ENCODE measurements at regions not wholly inside any gene's neighbourhood (a gene's known extent, or its start where the extent isn't known, plus 50 kb on each side); places are given as distances from the start of the nearest gene placed in this dataset.

DNA sequence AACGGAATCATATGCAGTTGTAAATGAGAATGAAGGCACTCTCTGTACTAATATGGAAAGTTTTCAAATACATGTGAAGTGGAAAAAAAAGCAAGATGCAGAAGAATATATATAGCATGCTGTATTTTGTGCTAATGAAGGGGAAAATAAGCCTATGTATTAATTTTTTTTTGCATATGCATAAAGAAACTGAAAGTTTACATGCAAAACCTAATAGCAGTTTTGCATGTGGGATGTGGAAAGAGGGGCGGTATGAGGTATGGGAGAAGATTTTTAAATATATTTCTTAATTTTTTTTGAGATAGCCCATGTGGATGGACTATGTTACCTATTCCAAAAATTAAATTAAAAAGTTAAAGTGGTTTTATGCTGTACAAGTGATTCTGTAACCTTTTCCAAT lies 83.7 kb upstream of the IL12B start:
- no peak overlapping the region for H3K4me3 ChIP-seq (ENCODE audit: low read depth in 1 of 3, low read length in 3 of 3)
- 93% methylated on average over 2 of the region's 2 CpGs for WGBS
- no peak for DNase-seq (ENCODE audit: low spot score)

DNA sequence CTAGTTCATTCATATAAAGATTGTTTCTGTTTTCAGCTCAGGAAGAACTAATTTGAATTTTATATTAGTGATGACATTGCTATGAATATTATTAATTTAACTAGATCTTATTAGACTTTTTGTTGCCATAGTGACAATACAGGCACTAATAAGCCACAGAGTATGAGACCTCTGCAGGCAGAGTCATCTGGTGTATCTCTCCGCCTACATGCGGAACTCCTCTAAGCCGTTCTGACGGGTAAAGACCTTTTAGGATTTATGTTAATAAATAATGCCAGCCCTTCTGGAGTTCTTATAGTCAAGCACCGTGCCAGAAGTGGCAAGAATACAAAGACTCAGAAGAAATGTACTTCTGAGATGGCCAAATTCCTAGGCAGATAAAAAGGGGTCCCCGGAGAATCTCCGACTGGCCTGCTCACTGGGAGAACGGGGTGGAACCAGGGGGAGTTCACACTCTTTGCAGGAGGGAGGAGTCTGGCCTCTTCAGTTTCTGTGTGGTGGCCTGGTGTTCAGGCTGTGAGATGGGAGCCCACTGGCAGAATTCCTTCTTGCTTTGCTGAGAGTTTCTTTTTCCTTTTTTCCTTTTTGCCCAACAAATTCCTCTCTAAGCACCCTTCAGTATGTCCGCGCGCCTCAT lies 85.1 kb upstream of the IL12B start:
- Histone ChIP-seq H3K9ac (ENCODE audit: low read depth in 1 of 2, low read length in 2 of 2) (no peak overlapping the region), H3K4me1 (ENCODE audit: control insufficient read depth in 4 of 4, insufficient read depth in 4 of 4, low read length in 3 of 4) (no peaks in the 10 kb centered on the region), H3K27ac (ENCODE audit: low read depth in 1 of 2, low read length in 2 of 2) (no peak overlapping the region), H3K9me3 (ENCODE audit: control insufficient read depth in 4 of 4, low read length in 3 of 4) (no peaks in the 10 kb centered on the region), H3K4me3 (ENCODE audit: low read depth in 1 of 3, low read length in 3 of 3) (no peak overlapping the region), H3K36me3 (ENCODE audit: control insufficient read depth in 4 of 4, insufficient read depth in 3 of 4, low read depth in 1 of 4, low read length in 3 of 4) (no peaks in the 10 kb centered on the region), H3K27me3 (ENCODE audit: control insufficient read depth in 4 of 4, insufficient read depth in 4 of 4, low read length in 3 of 4) (no peaks in the 10 kb centered on the region)
- no peak for DNase-seq (ENCODE audit: low spot score)
- TF ChIP-seq SP1 (IDR thresholded peaks at IDR 0.05): no peak
- 78% methylated on average over 11 of the region's 11 CpGs for WGBS

More for the DNA sequence above, 83.7 kb upstream of the IL12B start:
- Histone ChIP-seq H3K27me3 (ENCODE audit: control insufficient read depth in 4 of 4, insufficient read depth in 4 of 4, low read length in 3 of 4) (no peaks in the 10 kb centered on the region), H3K4me1 (ENCODE audit: control insufficient read depth in 4 of 4, insufficient read depth in 4 of 4, low read length in 3 of 4) (no peaks in the 10 kb centered on the region), H3K36me3 (ENCODE audit: control insufficient read depth in 4 of 4, insufficient read depth in 3 of 4, low read depth in 1 of 4, low read length in 3 of 4) (no peaks in the 10 kb centered on the region), H3K27ac (ENCODE audit: low read depth in 1 of 2, low read length in 2 of 2) (no peak overlapping the region), H3K9me3 (ENCODE audit: control insufficient read depth in 4 of 4, low read length in 3 of 4) (no peaks in the 10 kb centered on the region), H3K9ac (ENCODE audit: low read depth in 1 of 2, low read length in 2 of 2) (no peak overlapping the region)
- TF ChIP-seq NR2F2 (IDR thresholded peaks at IDR 0.05): no peak
- TF ChIP-seq HNF4G (IDR thresholded peaks at IDR 0.05): no peak
- TF ChIP-seq YY1 (IDR thresholded peaks at IDR 0.05): no peak
- no peak for TF ChIP-seq RXRA (IDR thresholded peaks at IDR 0.05)
- TF ChIP-seq FOXA1 (IDR thresholded peaks at IDR 0.05): no peak
- TF ChIP-seq, protein P1, sequence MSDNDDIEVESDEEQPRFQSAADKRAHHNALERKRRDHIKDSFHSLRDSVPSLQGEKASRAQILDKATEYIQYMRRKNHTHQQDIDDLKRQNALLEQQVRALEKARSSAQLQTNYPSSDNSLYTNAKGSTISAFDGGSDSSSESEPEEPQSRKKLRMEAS (IDR thresholded peaks at IDR 0.05): no peak
- TF ChIP-seq, protein P2, sequence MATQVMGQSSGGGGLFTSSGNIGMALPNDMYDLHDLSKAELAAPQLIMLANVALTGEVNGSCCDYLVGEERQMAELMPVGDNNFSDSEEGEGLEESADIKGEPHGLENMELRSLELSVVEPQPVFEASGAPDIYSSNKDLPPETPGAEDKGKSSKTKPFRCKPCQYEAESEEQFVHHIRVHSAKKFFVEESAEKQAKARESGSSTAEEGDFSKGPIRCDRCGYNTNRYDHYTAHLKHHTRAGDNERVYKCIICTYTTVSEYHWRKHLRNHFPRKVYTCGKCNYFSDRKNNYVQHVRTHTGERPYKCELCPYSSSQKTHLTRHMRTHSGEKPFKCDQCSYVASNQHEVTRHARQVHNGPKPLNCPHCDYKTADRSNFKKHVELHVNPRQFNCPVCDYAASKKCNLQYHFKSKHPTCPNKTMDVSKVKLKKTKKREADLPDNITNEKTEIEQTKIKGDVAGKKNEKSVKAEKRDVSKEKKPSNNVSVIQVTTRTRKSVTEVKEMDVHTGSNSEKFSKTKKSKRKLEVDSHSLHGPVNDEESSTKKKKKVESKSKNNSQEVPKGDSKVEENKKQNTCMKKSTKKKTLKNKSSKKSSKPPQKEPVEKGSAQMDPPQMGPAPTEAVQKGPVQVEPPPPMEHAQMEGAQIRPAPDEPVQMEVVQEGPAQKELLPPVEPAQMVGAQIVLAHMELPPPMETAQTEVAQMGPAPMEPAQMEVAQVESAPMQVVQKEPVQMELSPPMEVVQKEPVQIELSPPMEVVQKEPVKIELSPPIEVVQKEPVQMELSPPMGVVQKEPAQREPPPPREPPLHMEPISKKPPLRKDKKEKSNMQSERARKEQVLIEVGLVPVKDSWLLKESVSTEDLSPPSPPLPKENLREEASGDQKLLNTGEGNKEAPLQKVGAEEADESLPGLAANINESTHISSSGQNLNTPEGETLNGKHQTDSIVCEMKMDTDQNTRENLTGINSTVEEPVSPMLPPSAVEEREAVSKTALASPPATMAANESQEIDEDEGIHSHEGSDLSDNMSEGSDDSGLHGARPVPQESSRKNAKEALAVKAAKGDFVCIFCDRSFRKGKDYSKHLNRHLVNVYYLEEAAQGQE (IDR thresholded peaks at IDR 0.05): no peak
- TF ChIP-seq EGR1 (IDR thresholded peaks at IDR 0.05; ENCODE audit: low read depth in 2 of 2): no peak
- TF ChIP-seq TAF1 (conservative IDR thresholded peaks at IDR 0.05): no peak
- no peak for TF ChIP-seq JUND (IDR thresholded peaks at IDR 0.05)
- TF ChIP-seq, protein P3, sequence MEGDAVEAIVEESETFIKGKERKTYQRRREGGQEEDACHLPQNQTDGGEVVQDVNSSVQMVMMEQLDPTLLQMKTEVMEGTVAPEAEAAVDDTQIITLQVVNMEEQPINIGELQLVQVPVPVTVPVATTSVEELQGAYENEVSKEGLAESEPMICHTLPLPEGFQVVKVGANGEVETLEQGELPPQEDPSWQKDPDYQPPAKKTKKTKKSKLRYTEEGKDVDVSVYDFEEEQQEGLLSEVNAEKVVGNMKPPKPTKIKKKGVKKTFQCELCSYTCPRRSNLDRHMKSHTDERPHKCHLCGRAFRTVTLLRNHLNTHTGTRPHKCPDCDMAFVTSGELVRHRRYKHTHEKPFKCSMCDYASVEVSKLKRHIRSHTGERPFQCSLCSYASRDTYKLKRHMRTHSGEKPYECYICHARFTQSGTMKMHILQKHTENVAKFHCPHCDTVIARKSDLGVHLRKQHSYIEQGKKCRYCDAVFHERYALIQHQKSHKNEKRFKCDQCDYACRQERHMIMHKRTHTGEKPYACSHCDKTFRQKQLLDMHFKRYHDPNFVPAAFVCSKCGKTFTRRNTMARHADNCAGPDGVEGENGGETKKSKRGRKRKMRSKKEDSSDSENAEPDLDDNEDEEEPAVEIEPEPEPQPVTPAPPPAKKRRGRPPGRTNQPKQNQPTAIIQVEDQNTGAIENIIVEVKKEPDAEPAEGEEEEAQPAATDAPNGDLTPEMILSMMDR (IDR thresholded peaks at IDR 0.05; ENCODE audit: low read depth, low read length, missing input control): no peak
- no peak for TF ChIP-seq FOXA2 (IDR thresholded peaks at IDR 0.05)
- no peak for TF ChIP-seq GABPA (IDR thresholded peaks at IDR 0.05 in 1 of 2, conservative IDR thresholded peaks at IDR 0.05 in 1 of 2)
- TF ChIP-seq SP1 (IDR thresholded peaks at IDR 0.05): no peak
- TF ChIP-seq, protein P4, sequence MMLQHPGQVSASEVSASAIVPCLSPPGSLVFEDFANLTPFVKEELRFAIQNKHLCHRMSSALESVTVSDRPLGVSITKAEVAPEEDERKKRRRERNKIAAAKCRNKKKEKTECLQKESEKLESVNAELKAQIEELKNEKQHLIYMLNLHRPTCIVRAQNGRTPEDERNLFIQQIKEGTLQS (IDR thresholded peaks at IDR 0.05): no peak
- no peak for TF ChIP-seq HNF4A (conservative IDR thresholded peaks at IDR 0.05)
